Transverse colon (tissue), 4 donors: ENCODE measurements at regions not wholly inside any gene's neighbourhood (a gene's known extent, or its start where the extent isn't known, plus 50 kb on each side); places are given as distances from the start of the nearest gene placed in this dataset.
"Not testable (repeated sequence)": the region's sequence is repeated elsewhere in the genome, so short reads cannot be mapped to it uniquely, and the experiment has no call there.

Experiments
- EP300 ChIP-seq: sonication (generic); formaldehyde crosslinking; IDR thresholded peaks from one replicate; pipeline ENCODE4 v1.6.1; 2017; ENCODE audit warnings: antibody characterized with exemption, low read depth
- POLR2A ChIP-seq: fragments of 450-650 bp; IDR thresholded peaks from one replicate; pipeline ENCODE4 v1.6.1; 2016; ENCODE audit warnings: antibody characterized with exemption, mild to moderate bottlenecking, moderate library complexity
- POLR2AphosphoS5 ChIP-seq, 3 donors: sonication (generic); formaldehyde crosslinking; IDR thresholded peaks; one replicate each; pipeline ENCODE4 v1.6.1; 2016; ENCODE audit warnings: antibody characterized with exemption in 3 of 3
- TF ChIP-seq, protein P1 (sequence below), 5 experiments: fragments of 200-600 bp in 3 of 5; fragments of 450-650 bp in 2 of 5; sonication (generic) in 3 of 5; IDR thresholded peaks; 1 replicate in 2 of 5; 2 replicates in 3 of 5; pipeline ENCODE4 v1.5.1; 2016 to 2017; ENCODE audit warnings: antibody characterized with exemption in 5 of 5, inconsistent platforms in 3 of 5, mild to moderate bottlenecking in 2 of 5, moderate library complexity in 1 of 5

DNA sequence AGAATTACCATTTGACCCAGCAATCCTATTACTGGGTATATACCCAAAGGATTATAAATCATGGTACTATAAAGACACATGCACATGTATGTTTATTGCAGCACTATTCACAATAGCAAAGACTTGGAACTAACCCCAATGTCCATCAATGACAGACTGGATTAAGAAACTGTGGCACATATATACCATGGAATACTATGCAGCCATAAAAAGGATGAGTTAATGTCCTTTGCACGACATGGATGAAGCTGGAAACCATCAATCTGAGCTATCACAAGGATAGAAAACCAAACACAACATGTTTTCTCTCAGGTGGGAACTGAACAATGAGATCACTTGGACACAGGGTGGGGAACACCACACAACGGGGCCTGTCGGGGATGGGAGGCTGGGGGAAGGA, 123.4 kb upstream of the RIOK3 start:
- TF ChIP-seq, protein P1, sequence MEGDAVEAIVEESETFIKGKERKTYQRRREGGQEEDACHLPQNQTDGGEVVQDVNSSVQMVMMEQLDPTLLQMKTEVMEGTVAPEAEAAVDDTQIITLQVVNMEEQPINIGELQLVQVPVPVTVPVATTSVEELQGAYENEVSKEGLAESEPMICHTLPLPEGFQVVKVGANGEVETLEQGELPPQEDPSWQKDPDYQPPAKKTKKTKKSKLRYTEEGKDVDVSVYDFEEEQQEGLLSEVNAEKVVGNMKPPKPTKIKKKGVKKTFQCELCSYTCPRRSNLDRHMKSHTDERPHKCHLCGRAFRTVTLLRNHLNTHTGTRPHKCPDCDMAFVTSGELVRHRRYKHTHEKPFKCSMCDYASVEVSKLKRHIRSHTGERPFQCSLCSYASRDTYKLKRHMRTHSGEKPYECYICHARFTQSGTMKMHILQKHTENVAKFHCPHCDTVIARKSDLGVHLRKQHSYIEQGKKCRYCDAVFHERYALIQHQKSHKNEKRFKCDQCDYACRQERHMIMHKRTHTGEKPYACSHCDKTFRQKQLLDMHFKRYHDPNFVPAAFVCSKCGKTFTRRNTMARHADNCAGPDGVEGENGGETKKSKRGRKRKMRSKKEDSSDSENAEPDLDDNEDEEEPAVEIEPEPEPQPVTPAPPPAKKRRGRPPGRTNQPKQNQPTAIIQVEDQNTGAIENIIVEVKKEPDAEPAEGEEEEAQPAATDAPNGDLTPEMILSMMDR (IDR thresholded peaks at IDR 0.05) = not testable (repeated sequence)
- not testable (repeated sequence) for TF ChIP-seq POLR2AphosphoS5 (IDR thresholded peaks at IDR 0.05); POLR2A; EP300
